ENCODE measurements at regions not wholly inside any gene's neighbourhood (a gene's known extent, or its start where the extent isn't known, plus 50 kb on each side); places are given as distances from the start of the nearest gene placed in this dataset.

DNA sequence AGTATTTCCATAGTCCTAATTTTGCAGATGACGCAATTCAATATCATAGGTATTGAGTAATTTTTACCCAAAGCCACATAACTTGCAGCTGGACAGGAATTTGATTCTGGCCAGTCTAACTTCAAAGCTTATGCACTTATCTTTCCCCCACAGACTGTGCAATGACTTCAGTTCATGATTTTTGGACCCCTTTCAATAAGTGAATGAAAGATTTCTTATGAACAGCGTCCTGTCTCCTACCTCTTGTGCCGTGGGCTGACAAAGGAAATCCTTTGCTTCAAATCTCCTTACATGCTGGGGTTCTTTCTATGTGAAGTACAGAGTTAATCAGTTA, 217.7 kb upstream of the KIRREL3 start:
- DNase-seq (ENCODE audit: low spot score) = no peak
- Histone ChIP-seq H3K4me3 (ENCODE audit: low read depth, low read length, poor library complexity, severe bottlenecking) (no peak overlapping the region), H3K9me3 (ENCODE audit: low read length) (no peaks in the 10 kb centered on the region), H3K9me2 (ENCODE audit: insufficient read depth, low read length) (no peaks in the 10 kb centered on the region), H3K4me1 (ENCODE audit: insufficient read depth, low read length, poor library complexity, severe bottlenecking) (no peaks in the 10 kb centered on the region), H3K4me2 (ENCODE audit: low read length) (no peak overlapping the region), H2AFZ (ENCODE audit: low read length) (no peak overlapping the region), H3K27ac (ENCODE audit: low read depth, low read length, poor library complexity, severe bottlenecking) (no peak overlapping the region), H3K36me3 (ENCODE audit: insufficient read depth, low read length) (no peaks in the 10 kb centered on the region), H3K79me2 (ENCODE audit: insufficient read depth, low read depth, low read length) (no peaks in the 10 kb centered on the region), H4K20me1 (ENCODE audit: insufficient read depth, low read length) (no peaks in the 10 kb centered on the region)
- CTCF ChIA-PET (ENCODE audit: unreplicated experiment) = no interaction called here
- POLR2A ChIA-PET = no interaction called here
- intact Hi-C loops (cut with micrococcal nuclease; ENCODE audit: unreplicated experiment) = no loop called here
- TF ChIP-seq, protein P1, sequence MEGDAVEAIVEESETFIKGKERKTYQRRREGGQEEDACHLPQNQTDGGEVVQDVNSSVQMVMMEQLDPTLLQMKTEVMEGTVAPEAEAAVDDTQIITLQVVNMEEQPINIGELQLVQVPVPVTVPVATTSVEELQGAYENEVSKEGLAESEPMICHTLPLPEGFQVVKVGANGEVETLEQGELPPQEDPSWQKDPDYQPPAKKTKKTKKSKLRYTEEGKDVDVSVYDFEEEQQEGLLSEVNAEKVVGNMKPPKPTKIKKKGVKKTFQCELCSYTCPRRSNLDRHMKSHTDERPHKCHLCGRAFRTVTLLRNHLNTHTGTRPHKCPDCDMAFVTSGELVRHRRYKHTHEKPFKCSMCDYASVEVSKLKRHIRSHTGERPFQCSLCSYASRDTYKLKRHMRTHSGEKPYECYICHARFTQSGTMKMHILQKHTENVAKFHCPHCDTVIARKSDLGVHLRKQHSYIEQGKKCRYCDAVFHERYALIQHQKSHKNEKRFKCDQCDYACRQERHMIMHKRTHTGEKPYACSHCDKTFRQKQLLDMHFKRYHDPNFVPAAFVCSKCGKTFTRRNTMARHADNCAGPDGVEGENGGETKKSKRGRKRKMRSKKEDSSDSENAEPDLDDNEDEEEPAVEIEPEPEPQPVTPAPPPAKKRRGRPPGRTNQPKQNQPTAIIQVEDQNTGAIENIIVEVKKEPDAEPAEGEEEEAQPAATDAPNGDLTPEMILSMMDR (conservative IDR thresholded peaks at IDR 0.05; ENCODE audit: low read length) = no peak
- BruUV-seq (replicated peaks) = no TSS peak

DNA sequence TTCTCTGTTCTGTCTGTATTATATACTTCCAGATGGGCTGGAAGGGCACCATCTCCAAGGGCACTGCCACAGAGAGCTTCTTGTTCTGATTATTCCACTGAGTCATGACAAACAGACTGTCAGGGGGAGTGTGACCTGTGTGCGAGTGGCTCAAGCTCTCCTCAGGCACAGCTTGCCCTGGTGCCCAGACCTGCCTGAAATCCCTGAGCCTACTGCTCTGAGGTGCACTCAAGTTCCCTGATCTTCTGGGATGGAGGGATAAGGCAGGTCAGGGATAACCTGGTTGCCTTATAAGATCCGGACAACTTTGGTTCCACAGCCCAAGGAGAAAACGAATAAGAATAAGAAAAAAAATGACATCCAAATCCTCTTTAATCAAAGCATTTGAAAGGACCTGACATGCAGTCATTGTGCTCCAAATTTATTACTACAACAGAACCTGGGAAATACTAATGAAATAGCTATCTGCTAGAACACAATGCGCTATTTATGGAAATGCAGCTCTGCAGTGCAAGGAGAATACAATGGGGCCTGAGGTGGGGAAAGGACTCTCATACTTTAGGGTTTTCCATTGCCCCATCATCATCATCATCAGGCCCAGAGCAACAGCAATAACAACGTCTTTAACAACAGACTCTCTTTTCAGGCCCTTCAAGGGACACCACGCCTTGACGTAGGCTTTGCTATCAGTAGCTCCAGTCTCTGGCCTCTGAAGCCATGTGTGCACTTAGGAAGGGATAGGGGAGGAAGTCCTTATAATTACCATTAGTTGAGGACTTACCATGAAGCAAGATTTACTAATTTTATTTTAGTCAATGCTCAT, 217.1 kb upstream of the KIRREL3 start:
- no peak for TF ChIP-seq EZH2phosphoT487 (IDR thresholded peaks at IDR 0.05; ENCODE audit: borderline replicate concordance, low read depth, low read length)
- TF ChIP-seq, protein P1 (conservative IDR thresholded peaks at IDR 0.05; ENCODE audit: low read length) = no peak
- Histone ChIP-seq H3K9me2 (ENCODE audit: insufficient read depth, low read length) (no peaks in the 10 kb centered on the region), H2AFZ (ENCODE audit: low read length) (no peak overlapping the region), H3K4me3 (ENCODE audit: low read depth, low read length, poor library complexity, severe bottlenecking) (no peak overlapping the region), H3K36me3 (ENCODE audit: insufficient read depth, low read length) (no peaks in the 10 kb centered on the region), H3K4me2 (ENCODE audit: low read length) (no peak overlapping the region), H3K9me3 (ENCODE audit: low read length) (no peaks in the 10 kb centered on the region), H4K20me1 (ENCODE audit: insufficient read depth, low read length) (no peaks in the 10 kb centered on the region), H3K27ac (ENCODE audit: low read depth, low read length, poor library complexity, severe bottlenecking) (no peak overlapping the region), H3K79me2 (ENCODE audit: insufficient read depth, low read depth, low read length) (no peaks in the 10 kb centered on the region), H3K4me1 (ENCODE audit: insufficient read depth, low read length, poor library complexity, severe bottlenecking) (no peaks in the 10 kb centered on the region)
- ChIA-PET CTCF (ENCODE audit: unreplicated experiment) (no interaction called here), POLR2A (no interaction called here)
- intact Hi-C loops (cut with micrococcal nuclease; ENCODE audit: unreplicated experiment) = no loop called here
- BruUV-seq (replicated peaks) = no TSS peak
- DNase-seq (ENCODE audit: low spot score) = no peak

DNA sequence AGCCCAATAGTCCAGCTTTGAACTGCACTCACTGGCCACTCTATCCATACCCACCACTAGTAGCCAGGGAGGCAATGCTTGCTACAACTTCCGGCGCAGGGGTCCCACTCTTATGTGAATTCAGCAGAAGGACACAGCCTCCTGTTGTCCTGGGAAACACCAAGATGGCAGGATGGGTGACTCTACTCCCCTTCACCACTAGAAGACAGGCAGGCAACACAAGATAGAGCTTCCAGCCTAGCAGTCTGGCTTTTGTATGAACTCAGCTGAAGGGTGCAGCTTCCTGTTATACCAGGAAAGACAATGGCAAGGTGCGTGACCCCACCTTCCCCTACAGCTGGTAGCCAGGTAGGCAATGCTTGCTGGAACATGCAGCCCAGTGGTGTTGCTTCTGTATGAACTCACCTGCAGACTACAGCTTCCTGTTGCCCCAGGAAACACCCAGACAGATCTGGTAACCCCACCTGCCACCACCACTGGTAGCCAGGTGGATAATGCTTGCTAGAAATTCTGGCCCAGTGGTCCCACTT, 205.2 kb upstream of the KIRREL3 start:
- BruUV-seq (replicated peaks) = no TSS peak
- Histone ChIP-seq H3K27ac (ENCODE audit: low read depth, low read length, poor library complexity, severe bottlenecking) (no peak overlapping the region), H3K4me1 (ENCODE audit: insufficient read depth, low read length, poor library complexity, severe bottlenecking) (no peaks in the 10 kb centered on the region), H4K20me1 (ENCODE audit: insufficient read depth, low read length) (no peaks in the 10 kb centered on the region), H3K9me2 (ENCODE audit: insufficient read depth, low read length) (no peaks in the 10 kb centered on the region), H3K4me3 (ENCODE audit: low read depth, low read length, poor library complexity, severe bottlenecking) (no peak overlapping the region), H3K36me3 (ENCODE audit: insufficient read depth, low read length) (no peaks in the 10 kb centered on the region), H3K9me3 (ENCODE audit: low read length) (no peaks in the 10 kb centered on the region), H2AFZ (ENCODE audit: low read length) (no peak overlapping the region), H3K79me2 (ENCODE audit: insufficient read depth, low read depth, low read length) (no peaks in the 10 kb centered on the region), H3K4me2 (ENCODE audit: low read length) (no peak overlapping the region)
- intact Hi-C loops (cut with micrococcal nuclease; ENCODE audit: unreplicated experiment) = no loop called here
- TF ChIP-seq, protein P1 (conservative IDR thresholded peaks at IDR 0.05; ENCODE audit: low read length) = no peak
- TF ChIP-seq EZH2phosphoT487 (IDR thresholded peaks at IDR 0.05; ENCODE audit: borderline replicate concordance, low read depth, low read length) = no peak
- DNase-seq (ENCODE audit: low spot score) = no peak
- ChIA-PET CTCF (ENCODE audit: unreplicated experiment) (no interaction called here), POLR2A (no interaction called here)
